DND-41 (cell line): ENCODE measurements at regions not wholly inside any gene's neighbourhood (a gene's known extent, or its start where the extent isn't known, plus 50 kb on each side); places are given as distances from the start of the nearest gene placed in this dataset.

Experiments
- ATAC-seq: fragments of 200-7000 bp; cut with Tn5 transposase; 3 replicates; pipeline ENCODE4 v1.9.1; 2021; ENCODE audit warnings: low read depth; ENCODE audit not compliant: insufficient read depth
- DNase-seq: peaks from one replicate; pipeline ENCODE4 v3.0.0-alpha.2; 2020
- H2AFZ ChIP-seq: 2 replicates; pipeline ENCODE4 v1.6.0; 2012; ENCODE audit warnings: low read depth, low read length
- H3K27ac ChIP-seq: 2 replicates; pipeline ENCODE4 v1.5.1; 2012; ENCODE audit warnings: low read length, inconsistent platforms
- H3K27me3 ChIP-seq: fragments of 200-600 bp; sonication (generic); 2 replicates; pipeline ENCODE4 v1.6.0; 2012; ENCODE audit warnings: low read length, mild to moderate bottlenecking, inconsistent platforms; ENCODE audit not compliant: insufficient read depth, poor library complexity
- H3K36me3 ChIP-seq: 2 replicates; pipeline ENCODE4 v1.5.1; 2012; ENCODE audit warnings: low read length, inconsistent platforms; ENCODE audit not compliant: insufficient read depth
- H3K4me1 ChIP-seq: 2 replicates; pipeline ENCODE4 v1.5.1; 2012; ENCODE audit warnings: mild to moderate bottlenecking, low read length; ENCODE audit not compliant: insufficient read depth
- H3K4me2 ChIP-seq: 2 replicates; pipeline ENCODE4 v1.6.0; 2012; ENCODE audit warnings: mild to moderate bottlenecking, moderate library complexity, low read length, inconsistent platforms; ENCODE audit not compliant: insufficient read depth
- H3K4me3 ChIP-seq, 2 experiments: fragments of 200-600 bp in 1 of 2; shearing (Covaris generic) in 1 of 2; 2 replicates each; pipeline ENCODE4 v1.5.1; 2012 to 2016; ENCODE audit warnings: inconsistent platforms in 2 of 2, low read length in 2 of 2, mild to moderate bottlenecking in 2 of 2, low read depth in 1 of 2, moderate library complexity in 1 of 2
- H3K79me2 ChIP-seq: 2 replicates; pipeline ENCODE4 v1.6.0; 2012; ENCODE audit warnings: low read length, inconsistent platforms; ENCODE audit not compliant: insufficient read depth
- H3K9ac ChIP-seq: 2 replicates; pipeline ENCODE4 v1.6.0; 2012; ENCODE audit warnings: low read depth, mild to moderate bottlenecking, inconsistent platforms, low read length, moderate library complexity
- H3K9me3 ChIP-seq: 2 replicates; pipeline ENCODE4 v1.5.1; 2012; ENCODE audit warnings: low read length, moderate library complexity, mild to moderate bottlenecking, inconsistent platforms; ENCODE audit not compliant: insufficient read depth, severe bottlenecking
- H4K20me1 ChIP-seq: 2 replicates; pipeline ENCODE4 v1.6.0; 2012; ENCODE audit warnings: low read length; ENCODE audit not compliant: insufficient read depth
- EZH2 ChIP-seq: IDR thresholded peaks from 3 replicates; pipeline ENCODE4 v1.6.1; 2012; ENCODE audit warnings: borderline replicate concordance, low read depth, mild to moderate bottlenecking, moderate library complexity, low read length, inconsistent platforms; ENCODE audit not compliant: severe bottlenecking
- TF ChIP-seq, protein P1 (sequence below): IDR thresholded peaks from 2 replicates; pipeline ENCODE4 v1.5.1; 2012; ENCODE audit warnings: borderline replicate concordance, low read length, moderate library complexity, mild to moderate bottlenecking; ENCODE audit not compliant: poor library complexity, severe bottlenecking; ENCODE audit errors: extremely low read depth

- no peak overlapping the region for H3K4me2 ChIP-seq
- H3K27ac ChIP-seq = no peak overlapping the region
- H3K9me3 ChIP-seq = no peaks in the 10 kb centered on the region
- no peak for ATAC-seq
- TF ChIP-seq EZH2 = no peak
- TF ChIP-seq, protein P1, sequence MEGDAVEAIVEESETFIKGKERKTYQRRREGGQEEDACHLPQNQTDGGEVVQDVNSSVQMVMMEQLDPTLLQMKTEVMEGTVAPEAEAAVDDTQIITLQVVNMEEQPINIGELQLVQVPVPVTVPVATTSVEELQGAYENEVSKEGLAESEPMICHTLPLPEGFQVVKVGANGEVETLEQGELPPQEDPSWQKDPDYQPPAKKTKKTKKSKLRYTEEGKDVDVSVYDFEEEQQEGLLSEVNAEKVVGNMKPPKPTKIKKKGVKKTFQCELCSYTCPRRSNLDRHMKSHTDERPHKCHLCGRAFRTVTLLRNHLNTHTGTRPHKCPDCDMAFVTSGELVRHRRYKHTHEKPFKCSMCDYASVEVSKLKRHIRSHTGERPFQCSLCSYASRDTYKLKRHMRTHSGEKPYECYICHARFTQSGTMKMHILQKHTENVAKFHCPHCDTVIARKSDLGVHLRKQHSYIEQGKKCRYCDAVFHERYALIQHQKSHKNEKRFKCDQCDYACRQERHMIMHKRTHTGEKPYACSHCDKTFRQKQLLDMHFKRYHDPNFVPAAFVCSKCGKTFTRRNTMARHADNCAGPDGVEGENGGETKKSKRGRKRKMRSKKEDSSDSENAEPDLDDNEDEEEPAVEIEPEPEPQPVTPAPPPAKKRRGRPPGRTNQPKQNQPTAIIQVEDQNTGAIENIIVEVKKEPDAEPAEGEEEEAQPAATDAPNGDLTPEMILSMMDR = no peak
- no peak for DNase-seq
- no peaks in the 10 kb centered on the region for H4K20me1 ChIP-seq
- H3K36me3 ChIP-seq = no peaks in the 10 kb centered on the region
- H3K4me3 ChIP-seq = no peak overlapping the region
- no peak overlapping the region for H3K9ac ChIP-seq
- no peaks in the 10 kb centered on the region for H3K79me2 ChIP-seq
- no peaks in the 10 kb centered on the region for H3K27me3 ChIP-seq
- H2AFZ ChIP-seq = no peak overlapping the region
- no peaks in the 10 kb centered on the region for H3K4me1 ChIP-seq
These were observed 451.4 kb upstream of the VSTM2A start for GRCh38 chr7:54090652-54091213.

DNA sequence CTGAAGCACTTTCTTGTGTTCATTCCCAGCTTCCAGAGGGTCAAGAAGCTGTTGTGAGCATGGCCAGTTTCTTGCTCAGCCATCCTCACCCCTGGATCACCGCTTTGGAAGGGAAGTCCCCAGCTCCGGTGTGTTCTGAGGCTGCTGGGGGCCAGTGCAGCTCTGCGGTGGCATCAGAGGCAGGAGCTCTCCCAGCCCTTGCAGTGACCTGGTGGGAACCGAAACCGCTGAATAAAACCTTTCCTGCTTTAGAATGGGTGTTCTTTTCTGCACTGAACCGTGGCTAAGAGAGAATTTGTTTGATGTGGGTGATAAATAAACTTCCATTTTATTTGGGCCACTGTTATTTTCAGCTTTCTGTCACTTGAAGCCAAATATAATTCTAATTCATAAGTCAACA, 450.9 kb upstream of the VSTM2A start:
- H3K4me3 ChIP-seq = no peak overlapping the region
- H3K79me2 ChIP-seq = no peaks in the 10 kb centered on the region
- H3K9ac ChIP-seq = no peak overlapping the region
- H3K9me3 ChIP-seq = no peaks in the 10 kb centered on the region
- no peak overlapping the region for H2AFZ ChIP-seq
- no peaks in the 10 kb centered on the region for H3K4me1 ChIP-seq
- DNase-seq (no peak), ATAC-seq (no peak)
- H4K20me1 ChIP-seq = no peaks in the 10 kb centered on the region
- no peaks in the 10 kb centered on the region for H3K27me3 ChIP-seq
- no peak overlapping the region for H3K27ac ChIP-seq
- TF ChIP-seq EZH2 = no peak
- TF ChIP-seq, protein P1 = no peak
- H3K36me3 ChIP-seq = no peaks in the 10 kb centered on the region
- H3K4me2 ChIP-seq = no peak overlapping the region

DNA sequence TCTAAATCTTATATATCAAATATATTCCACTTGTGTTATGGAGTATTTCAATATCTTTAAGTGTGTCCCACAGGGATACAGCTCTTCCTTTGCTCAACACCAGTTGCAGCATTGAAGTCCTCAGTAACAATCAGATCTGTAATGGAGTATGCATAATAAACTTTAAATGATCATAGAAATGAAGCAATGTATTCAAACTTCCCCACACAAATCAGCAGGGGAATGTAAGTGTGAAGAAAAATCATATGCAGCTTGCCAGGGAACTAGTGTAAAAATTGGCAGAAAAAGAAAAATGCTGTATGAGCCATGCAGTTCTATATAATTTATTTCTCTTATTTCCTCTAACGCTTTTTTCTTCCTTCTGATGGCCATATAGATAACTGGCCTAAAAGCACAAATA, 444.3 kb upstream of the VSTM2A start:
- no peaks in the 10 kb centered on the region for H3K36me3 ChIP-seq
- H3K9ac ChIP-seq = no peak overlapping the region
- H3K27me3 ChIP-seq = no peaks in the 10 kb centered on the region
- DNase-seq (no peak), ATAC-seq (no peak)
- H4K20me1 ChIP-seq = no peaks in the 10 kb centered on the region
- no peaks in the 10 kb centered on the region for H3K4me1 ChIP-seq
- no peaks in the 10 kb centered on the region for H3K9me3 ChIP-seq
- no peaks in the 10 kb centered on the region for H3K79me2 ChIP-seq
- no peak overlapping the region for H2AFZ ChIP-seq
- no peak overlapping the region for H3K27ac ChIP-seq
- H3K4me3 ChIP-seq = no peak overlapping the region
- H3K4me2 ChIP-seq = no peak overlapping the region
- TF ChIP-seq, protein P1 = no peak
- no peak for TF ChIP-seq EZH2

GRCh38 chr7:54109501-54109900, 432.7 kb upstream of the VSTM2A start:
- Histone ChIP-seq H3K79me2 (no peaks in the 10 kb centered on the region), H3K4me2 (no peak overlapping the region), H3K9ac (no peak overlapping the region), H3K36me3 (no peaks in the 10 kb centered on the region), H4K20me1 (no peaks in the 10 kb centered on the region), H2AFZ (no peak overlapping the region), H3K4me1 (no peaks in the 10 kb centered on the region), H3K27ac (no peak overlapping the region), H3K27me3 (no peaks in the 10 kb centered on the region), H3K9me3 (no peaks in the 10 kb centered on the region), H3K4me3 (no peak overlapping the region)
- no peak for ATAC-seq
- TF ChIP-seq, protein P1 = no peak
- TF ChIP-seq EZH2 = no peak
- no peak for DNase-seq
